ENCODE measurements at regions not wholly inside any gene's neighbourhood (a gene's known extent, or its start where the extent isn't known, plus 50 kb on each side); places are given as distances from the start of the nearest gene placed in this dataset.

DNA sequence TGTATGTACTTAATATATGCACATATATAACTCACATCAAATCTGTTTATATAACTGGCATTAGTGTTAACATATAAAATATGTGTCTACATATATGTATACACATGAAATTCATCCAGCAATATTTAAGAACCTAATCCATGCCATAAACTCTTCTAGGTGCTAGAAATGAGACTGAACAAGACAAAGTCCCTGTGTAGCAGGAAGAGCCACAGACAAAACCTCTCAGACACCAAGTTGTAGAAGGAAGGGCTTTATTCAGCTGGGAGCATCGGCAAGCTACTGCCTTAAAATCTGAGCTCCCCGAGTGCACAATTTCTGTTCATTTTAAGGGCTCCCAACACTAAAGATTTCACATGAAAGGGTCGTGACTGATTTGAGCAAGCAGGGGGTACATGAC lies 52.5 kb downstream of the CRPPA start:
- TF ChIP-seq, protein P1, sequence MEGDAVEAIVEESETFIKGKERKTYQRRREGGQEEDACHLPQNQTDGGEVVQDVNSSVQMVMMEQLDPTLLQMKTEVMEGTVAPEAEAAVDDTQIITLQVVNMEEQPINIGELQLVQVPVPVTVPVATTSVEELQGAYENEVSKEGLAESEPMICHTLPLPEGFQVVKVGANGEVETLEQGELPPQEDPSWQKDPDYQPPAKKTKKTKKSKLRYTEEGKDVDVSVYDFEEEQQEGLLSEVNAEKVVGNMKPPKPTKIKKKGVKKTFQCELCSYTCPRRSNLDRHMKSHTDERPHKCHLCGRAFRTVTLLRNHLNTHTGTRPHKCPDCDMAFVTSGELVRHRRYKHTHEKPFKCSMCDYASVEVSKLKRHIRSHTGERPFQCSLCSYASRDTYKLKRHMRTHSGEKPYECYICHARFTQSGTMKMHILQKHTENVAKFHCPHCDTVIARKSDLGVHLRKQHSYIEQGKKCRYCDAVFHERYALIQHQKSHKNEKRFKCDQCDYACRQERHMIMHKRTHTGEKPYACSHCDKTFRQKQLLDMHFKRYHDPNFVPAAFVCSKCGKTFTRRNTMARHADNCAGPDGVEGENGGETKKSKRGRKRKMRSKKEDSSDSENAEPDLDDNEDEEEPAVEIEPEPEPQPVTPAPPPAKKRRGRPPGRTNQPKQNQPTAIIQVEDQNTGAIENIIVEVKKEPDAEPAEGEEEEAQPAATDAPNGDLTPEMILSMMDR (conservative IDR thresholded peaks at IDR 0.05 in 1 of 2, IDR thresholded peaks at IDR 0.05 in 1 of 2; ENCODE audit: low read depth in 1 of 2, low read length in 2 of 2) = no peak
- TF ChIP-seq EZH2 (IDR thresholded peaks at IDR 0.05; ENCODE audit: low read length, missing control alignments) = no peak
